Effector memory CD4-positive, alpha-beta T cell (primary cell): ENCODE measurements at regions not wholly inside any gene's neighbourhood (a gene's known extent, or its start where the extent isn't known, plus 50 kb on each side); places are given as distances from the start of the nearest gene placed in this dataset.

Experiments used
- DNase-seq, 3 donors: peaks; one replicate each; pipeline ENCODE4 v3.0.0-alpha.2; 2020
- H3K27ac ChIP-seq: 2 replicates; pipeline ENCODE4 v1.7.0; 2013; ENCODE audit warnings: mild to moderate bottlenecking, low read length, moderate library complexity; ENCODE audit not compliant: insufficient read depth, poor library complexity, severe bottlenecking
- H3K27me3 ChIP-seq: replicated peaks from 2 replicates; pipeline ENCODE4 v1.7.0; 2013; ENCODE audit warnings: mild to moderate bottlenecking, low read length; ENCODE audit not compliant: insufficient read depth, control insufficient read depth, poor library complexity, severe bottlenecking
- H3K36me3 ChIP-seq: 2 replicates; pipeline ENCODE4 v1.7.0; 2013; ENCODE audit warnings: mild to moderate bottlenecking, low read length, moderate library complexity; ENCODE audit not compliant: control insufficient read depth, insufficient read depth
- H3K4me1 ChIP-seq: 2 replicates; pipeline ENCODE4 v1.7.0; 2013; ENCODE audit warnings: low read length, mild to moderate bottlenecking; ENCODE audit not compliant: control insufficient read depth, insufficient read depth, poor library complexity, severe bottlenecking
- H3K4me3 ChIP-seq: 2 replicates; pipeline ENCODE4 v1.7.0; 2013; ENCODE audit warnings: low read length, low read depth, mild to moderate bottlenecking; ENCODE audit not compliant: insufficient read depth, poor library complexity, severe bottlenecking
- H3K9me3 ChIP-seq: 2 replicates; pipeline ENCODE4 v1.7.0; 2013; ENCODE audit warnings: mild to moderate bottlenecking, low read length, moderate library complexity; ENCODE audit not compliant: control insufficient read depth

DNA sequence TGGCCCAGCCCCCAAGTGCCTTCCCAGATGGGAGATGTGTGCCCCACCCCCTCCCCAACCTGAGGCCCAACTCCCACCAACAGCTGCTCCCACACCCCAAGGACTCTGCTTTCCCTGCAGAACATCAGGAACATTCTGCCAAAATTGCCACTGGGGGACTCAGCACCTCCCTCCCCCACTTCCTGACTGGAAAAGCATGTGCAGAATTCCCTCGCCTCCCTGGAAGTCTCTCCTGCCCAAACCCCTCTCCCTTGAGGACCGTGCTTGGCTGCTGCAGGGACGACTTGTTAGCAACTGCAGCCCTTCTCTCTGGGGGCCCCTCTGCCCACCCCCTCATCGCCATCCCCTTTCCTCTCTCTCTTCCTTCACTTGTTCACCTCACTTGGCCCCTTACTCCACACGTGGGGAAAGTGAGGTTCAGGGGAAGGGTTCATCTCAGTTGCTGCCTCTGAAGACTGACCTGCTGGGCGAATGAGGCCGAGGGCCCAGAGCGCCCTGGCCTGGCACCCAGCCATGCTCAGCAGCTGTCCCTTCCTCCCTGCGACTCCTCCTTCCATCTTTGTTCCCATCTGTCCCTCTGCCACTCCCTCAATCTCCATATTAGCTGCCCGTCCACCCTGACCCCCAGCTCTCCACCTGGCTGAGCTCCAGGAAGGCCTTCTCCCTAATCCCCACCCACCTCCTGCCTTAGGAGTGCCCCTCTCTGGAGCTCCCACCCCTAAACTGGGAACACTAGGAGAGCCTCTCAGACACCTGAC is 105.1 kb downstream of the CHST1 start:
- no peak overlapping the region for H3K4me3 ChIP-seq
- no peaks in the 10 kb centered on the region for H3K9me3 ChIP-seq
- no peak for DNase-seq
- H3K4me1 ChIP-seq = no peaks in the 10 kb centered on the region
- H3K27me3 ChIP-seq = no peaks in the 10 kb centered on the region
- H3K36me3 ChIP-seq = no peaks in the 10 kb centered on the region
- H3K27ac ChIP-seq = no peak overlapping the region

- no peaks in the 10 kb centered on the region for H3K9me3 ChIP-seq
- H3K36me3 ChIP-seq = no peaks in the 10 kb centered on the region
- no peak for DNase-seq
- no peaks in the 10 kb centered on the region for H3K27me3 ChIP-seq
- H3K4me1 ChIP-seq = no peaks in the 10 kb centered on the region
- no peak overlapping the region for H3K4me3 ChIP-seq
- no peak overlapping the region for H3K27ac ChIP-seq
Observed at GRCh38 chr11:45556851-45557707, 108.3 kb downstream of the CHST1 start.

- Histone ChIP-seq H3K27me3 (no peaks in the 10 kb centered on the region), H3K4me1 (no peaks in the 10 kb centered on the region), H3K9me3 (no peaks in the 10 kb centered on the region), H3K36me3 (no peaks in the 10 kb centered on the region), H3K4me3 (no peak overlapping the region), H3K27ac (no peak overlapping the region)
- no peak for DNase-seq
Observed at GRCh38 chr11:45554230-45554967, 111.0 kb downstream of the CHST1 start.

DNA sequence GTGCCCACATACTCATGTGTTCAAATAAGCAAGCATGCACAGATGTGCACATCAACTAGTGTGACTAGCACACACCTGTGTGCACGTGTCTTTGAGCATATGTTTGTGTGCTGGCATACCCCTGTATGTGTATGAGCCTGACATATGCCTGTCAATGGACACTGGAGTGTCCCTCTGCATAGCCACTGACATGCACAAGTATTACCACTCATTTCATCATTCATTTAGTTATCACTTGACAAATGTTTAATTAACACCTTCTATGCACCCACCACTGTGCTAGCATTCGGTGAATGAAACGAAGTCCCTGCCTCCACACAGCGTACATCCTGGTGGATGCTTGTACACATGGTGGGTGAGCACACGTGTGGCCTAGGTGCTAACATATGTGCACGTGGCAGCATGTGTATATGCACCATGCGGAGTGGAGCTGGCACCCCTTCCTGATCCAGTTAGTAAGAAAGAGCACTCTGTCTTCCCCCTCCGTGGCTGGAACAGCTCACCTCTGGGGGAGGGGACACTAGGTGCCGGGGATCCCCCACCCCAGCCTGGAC is 112.0 kb downstream of the CHST1 start:
- Histone ChIP-seq H3K9me3 (no peaks in the 10 kb centered on the region), H3K4me1 (no peaks in the 10 kb centered on the region), H3K4me3 (no peak overlapping the region), H3K27ac (no peak overlapping the region), H3K27me3 (no peaks in the 10 kb centered on the region), H3K36me3 (no peaks in the 10 kb centered on the region)
- DNase-seq = no peak

DNA sequence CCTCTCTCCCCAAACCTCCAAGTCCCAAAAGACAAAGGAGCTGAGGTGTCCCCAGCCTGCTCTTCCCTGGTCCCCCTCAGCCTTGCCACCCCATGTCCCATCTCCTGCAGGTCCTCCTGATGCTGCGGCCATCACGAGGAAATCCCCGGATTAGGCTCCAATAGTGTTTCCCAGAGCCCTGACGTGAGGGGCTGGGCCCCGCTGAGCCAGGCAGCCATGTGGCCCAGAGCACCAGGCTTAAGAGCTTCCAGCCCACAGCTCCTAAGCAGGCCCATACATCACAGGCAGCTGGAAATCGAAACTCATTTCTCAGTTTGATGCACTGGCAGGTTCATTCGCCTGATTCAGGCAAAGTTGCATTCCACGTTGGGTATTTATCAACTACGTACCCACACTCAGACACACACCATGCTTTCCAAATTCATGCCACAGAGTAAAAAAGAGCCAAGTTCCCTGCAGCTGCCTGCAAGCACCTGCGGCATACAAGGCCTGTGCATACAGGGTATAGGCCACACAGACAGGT is 114.2 kb downstream of the CHST1 start:
- no peak overlapping the region for H3K27ac ChIP-seq
- H3K36me3 ChIP-seq = no peaks in the 10 kb centered on the region
- no peak overlapping the region for H3K4me3 ChIP-seq
- no peaks in the 10 kb centered on the region for H3K4me1 ChIP-seq
- no peak for DNase-seq
- no peaks in the 10 kb centered on the region for H3K9me3 ChIP-seq
- H3K27me3 ChIP-seq = no peaks in the 10 kb centered on the region

- DNase-seq = no peak
- no peak overlapping the region for H3K27ac ChIP-seq
- no peaks in the 10 kb centered on the region for H3K27me3 ChIP-seq
- no peaks in the 10 kb centered on the region for H3K9me3 ChIP-seq
- H3K4me1 ChIP-seq = no peaks in the 10 kb centered on the region
- H3K36me3 ChIP-seq = no peaks in the 10 kb centered on the region
- H3K4me3 ChIP-seq = no peak overlapping the region
Observed at GRCh38 chr11:45549257-45549656, 116.2 kb downstream of the CHST1 start.

DNA sequence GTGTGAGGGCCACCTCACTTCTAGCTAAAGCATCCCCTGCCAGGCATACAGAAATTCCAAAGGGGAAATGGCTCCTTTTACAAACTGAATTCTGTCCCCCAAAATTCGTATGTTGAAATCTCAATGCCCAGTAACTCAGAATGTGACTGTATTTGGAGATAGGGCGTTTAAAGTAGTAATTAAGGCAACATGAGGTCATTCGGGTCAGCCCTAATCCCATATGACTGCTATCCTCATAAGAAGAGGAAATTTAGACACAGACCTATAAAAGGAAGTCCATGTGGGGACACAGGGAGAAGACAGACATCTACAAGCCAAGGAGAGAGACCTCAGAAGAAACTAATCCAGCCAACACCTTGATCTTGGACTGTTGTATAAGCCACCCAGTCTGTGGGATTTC is 119.1 kb downstream of the CHST1 start:
- no peak overlapping the region for H3K4me3 ChIP-seq
- no peaks in the 10 kb centered on the region for H3K36me3 ChIP-seq
- no peaks in the 10 kb centered on the region for H3K9me3 ChIP-seq
- no peaks in the 10 kb centered on the region for H3K27me3 ChIP-seq
- H3K4me1 ChIP-seq = no peaks in the 10 kb centered on the region
- no peak for DNase-seq
- H3K27ac ChIP-seq = no peak overlapping the region

- DNase-seq = no peak
- Histone ChIP-seq H3K27ac (no peak overlapping the region), H3K27me3 (no peaks in the 10 kb centered on the region), H3K9me3 (no peaks in the 10 kb centered on the region), H3K4me1 (no peaks in the 10 kb centered on the region), H3K36me3 (no peaks in the 10 kb centered on the region), H3K4me3 (no peak overlapping the region)
Observed at GRCh38 chr11:45544826-45545225, 120.6 kb downstream of the CHST1 start.

DNA sequence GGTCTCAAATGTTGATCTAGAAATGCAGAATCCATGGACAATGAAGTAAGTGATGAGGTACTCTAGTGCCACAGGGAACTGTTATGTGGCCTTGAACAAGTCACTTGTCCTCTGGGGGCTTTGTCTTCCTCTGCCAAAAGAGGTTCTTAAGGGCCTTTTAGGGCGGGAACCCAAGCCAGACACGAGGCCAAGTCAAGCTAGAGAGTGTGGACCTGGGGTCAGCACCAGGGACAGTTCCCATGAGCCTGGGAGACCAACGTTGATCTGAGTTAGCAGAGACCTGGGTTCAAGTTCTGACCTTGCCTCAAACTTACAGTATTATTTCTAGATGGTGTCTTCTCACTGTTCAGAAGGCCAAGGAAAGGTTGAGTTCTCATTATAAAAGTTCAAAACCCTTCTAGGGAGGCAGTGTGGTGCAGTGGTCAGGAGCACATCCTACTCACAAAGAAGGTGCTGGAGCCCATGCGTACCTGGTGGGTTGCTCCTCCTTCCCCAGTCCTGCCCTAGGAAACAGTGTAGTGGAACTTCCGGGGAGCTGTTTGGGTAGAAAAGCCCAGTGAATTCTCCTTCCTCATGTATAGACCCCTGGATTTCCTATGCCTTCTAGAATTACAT is 121.5 kb downstream of the CHST1 start:
- no peaks in the 10 kb centered on the region for H3K4me1 ChIP-seq
- no peaks in the 10 kb centered on the region for H3K27me3 ChIP-seq
- no peak overlapping the region for H3K27ac ChIP-seq
- H3K36me3 ChIP-seq = no peaks in the 10 kb centered on the region
- H3K9me3 ChIP-seq = no peaks in the 10 kb centered on the region
- DNase-seq = no peak
- no peak overlapping the region for H3K4me3 ChIP-seq
